Right lung (tissue), 2 donors: ENCODE measurements at regions not wholly inside any gene's neighbourhood (a gene's known extent, or its start where the extent isn't known, plus 50 kb on each side); places are given as distances from the start of the nearest gene placed in this dataset.
"Not testable (repeated sequence)": the region's sequence is repeated elsewhere in the genome, so short reads cannot be mapped to it uniquely, and the experiment has no call there.

Source experiments
- DNase-seq, 2 donors: peaks; one replicate each; pipeline ENCODE4 v3.0.0-alpha.2; 2013

GRCh38 chr13:81995316-81995715, 1654.4 kb upstream of the SPRY2 start:
- no peak for DNase-seq

- no peak for DNase-seq
Measured at GRCh38 chr13:81990652-81991051, 1649.7 kb upstream of the SPRY2 start.

GRCh38 chr13:81988567-81988966, 1647.6 kb upstream of the SPRY2 start:
- no peak for DNase-seq

- DNase-seq, result no peak
Measured at GRCh38 chr13:81987677-81988357, 1646.9 kb upstream of the SPRY2 start.

GRCh38 chr13:81987159-81987558, 1646.2 kb upstream of the SPRY2 start:
- DNase-seq, result no peak

- DNase-seq, result no peak
Measured at GRCh38 chr13:81986308-81986707, 1645.4 kb upstream of the SPRY2 start.

GRCh38 chr13:81957121-81957520, 1616.2 kb upstream of the SPRY2 start:
- no peak for DNase-seq

- peak; percentile 3 to 8 for DNase-seq
Measured at GRCh38 chr13:81929988-81930387, 1589.1 kb upstream of the SPRY2 start.

- DNase-seq, result no peak
Measured at GRCh38 chr13:81927347-81927746, 1586.4 kb upstream of the SPRY2 start.

GRCh38 chr13:81917810-81918209, 1576.9 kb upstream of the SPRY2 start:
- DNase-seq, result no peak

GRCh38 chr13:81916461-81916860, 1575.5 kb upstream of the SPRY2 start:
- no peak for DNase-seq

- no peak for DNase-seq
Measured at GRCh38 chr13:81907787-81908372, 1567.0 kb upstream of the SPRY2 start.

GRCh38 chr13:81888855-81889254, 1547.9 kb upstream of the SPRY2 start:
- DNase-seq, result no peak

GRCh38 chr13:81874681-81875661, 1534.0 kb upstream of the SPRY2 start:
- no peak for DNase-seq

- DNase-seq, result no peak
Measured at GRCh38 chr13:81874253-81874652, 1533.3 kb upstream of the SPRY2 start.

GRCh38 chr13:81872581-81872980, 1531.7 kb upstream of the SPRY2 start:
- no peak for DNase-seq

GRCh38 chr13:81871751-81872325, 1530.9 kb upstream of the SPRY2 start:
- not testable (repeated sequence) for DNase-seq

- DNase-seq, result no peak
Measured at GRCh38 chr13:81848291-81848690, 1507.4 kb upstream of the SPRY2 start.

- no peak for DNase-seq
Measured at GRCh38 chr13:81846771-81847170, 1505.8 kb upstream of the SPRY2 start.

- no peak for DNase-seq
Measured at GRCh38 chr13:81821259-81821658, 1480.3 kb upstream of the SPRY2 start.

GRCh38 chr13:81800433-81800832, 1459.5 kb upstream of the SPRY2 start:
- DNase-seq, result no peak

GRCh38 chr13:81795710-81796109, 1454.8 kb upstream of the SPRY2 start:
- no peak for DNase-seq
